ENCODE measurements at regions not wholly inside any gene's neighbourhood (a gene's known extent, or its start where the extent isn't known, plus 50 kb on each side); places are given as distances from the start of the nearest gene placed in this dataset.

GRCh38 chrX:101736651-101737050 lies 77.0 kb upstream of the ARMCX2 start:
- H3K4me1 Mint-ChIP-seq (ENCODE audit: low read depth, unreplicated experiment), result no peaks in the 10 kb centered on the region
- H3K4me3 Mint-ChIP-seq (ENCODE audit: unreplicated experiment), result no peak overlapping the region
- H3K27ac Mint-ChIP-seq (ENCODE audit: unreplicated experiment), result no peak overlapping the region
- no peaks in the 10 kb centered on the region for H3K27me3 Mint-ChIP-seq (ENCODE audit: unreplicated experiment)
- H3K36me3 Mint-ChIP-seq (ENCODE audit: unreplicated experiment), result no peaks in the 10 kb centered on the region
- no peak for TF ChIP-seq CTCF (IDR thresholded peaks at IDR 0.05; ENCODE audit: partially characterized antibody, unreplicated experiment)
- DNase-seq, result no peak
- no peaks in the 10 kb centered on the region for H3K9me3 Mint-ChIP-seq (ENCODE audit: unreplicated experiment)

- H3K4me1 Mint-ChIP-seq (ENCODE audit: low read depth, unreplicated experiment), result no peaks in the 10 kb centered on the region
- H3K9me3 Mint-ChIP-seq (ENCODE audit: unreplicated experiment), result no peaks in the 10 kb centered on the region
Observed at GRCh38 chrX:101732870-101733269, 73.2 kb upstream of the ARMCX2 start.

GRCh38 chrX:101729986-101730385 lies 70.3 kb upstream of the ARMCX2 start:
- no peak overlapping the region for H3K27ac Mint-ChIP-seq (ENCODE audit: unreplicated experiment)
- H3K9me3 Mint-ChIP-seq (ENCODE audit: unreplicated experiment), result no peaks in the 10 kb centered on the region
- H3K4me3 Mint-ChIP-seq (ENCODE audit: unreplicated experiment), result no peak overlapping the region
- H3K36me3 Mint-ChIP-seq (ENCODE audit: unreplicated experiment), result no peaks in the 10 kb centered on the region
- no peaks in the 10 kb centered on the region for H3K4me1 Mint-ChIP-seq (ENCODE audit: low read depth, unreplicated experiment)
- DNase-seq, result no peak
- no peak for TF ChIP-seq CTCF (IDR thresholded peaks at IDR 0.05; ENCODE audit: partially characterized antibody, unreplicated experiment)
- no peaks in the 10 kb centered on the region for H3K27me3 Mint-ChIP-seq (ENCODE audit: unreplicated experiment)

More at GRCh38 chrX:101732870-101733269, 73.2 kb upstream of the ARMCX2 start:
- TF ChIP-seq CTCF (IDR thresholded peaks at IDR 0.05; ENCODE audit: partially characterized antibody, unreplicated experiment), result no peak
- Mint-ChIP-seq H3K36me3 (ENCODE audit: unreplicated experiment) (no peaks in the 10 kb centered on the region), H3K27me3 (ENCODE audit: unreplicated experiment) (no peaks in the 10 kb centered on the region), H3K4me3 (ENCODE audit: unreplicated experiment) (no peak overlapping the region), H3K27ac (ENCODE audit: unreplicated experiment) (no peak overlapping the region)
- no peak for DNase-seq

Measured in glutamatergic neuron (in vitro differentiated cells).